Ovary (tissue), 3 donors: ENCODE measurements at regions not wholly inside any gene's neighbourhood (a gene's known extent, or its start where the extent isn't known, plus 50 kb on each side); places are given as distances from the start of the nearest gene placed in this dataset.

ENCODE experiments used
- POLR2A ChIP-seq: fragments of 450-650 bp; IDR thresholded peaks from one replicate; pipeline ENCODE4 v1.6.1; 2017; ENCODE audit warnings: antibody characterized with exemption, mild to moderate bottlenecking, moderate library complexity
- TF ChIP-seq, protein P1 (sequence below), 3 donors: fragments of 450-650 bp in 2 of 3; fragments of 200-600 bp in 1 of 3; IDR thresholded peaks; one replicate each; pipeline versions ENCODE4 v1.5.1 to v1.8.0; 2016 to 2022; ENCODE audit warnings: antibody characterized with exemption in 3 of 3, mild to moderate bottlenecking in 1 of 3
- donor health status: DM: no; HTN: no; CAD: no.

DNA sequence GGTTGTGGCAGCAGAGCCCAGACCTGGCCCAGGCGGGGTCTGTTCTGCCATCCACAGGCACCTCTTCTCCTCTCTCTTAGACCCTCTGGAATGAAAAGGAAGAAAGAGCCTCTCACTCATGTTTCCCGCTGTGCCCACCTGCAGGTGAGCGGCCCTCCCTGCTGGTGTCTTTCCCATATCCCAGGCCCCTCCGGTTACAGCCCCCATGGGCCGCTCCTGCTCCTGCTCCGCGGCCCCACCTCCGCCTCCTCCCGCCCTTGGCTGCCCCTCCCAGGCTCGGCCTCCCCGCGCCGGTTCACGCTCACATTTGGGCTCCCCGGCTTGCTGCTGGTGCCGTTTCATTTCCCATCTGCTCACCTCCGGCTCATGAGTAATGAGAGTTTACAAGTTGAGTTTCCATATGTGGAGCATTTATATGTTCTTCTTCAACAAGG lies 98.7 kb upstream of the SDK2 start:
- TF ChIP-seq, protein P1, sequence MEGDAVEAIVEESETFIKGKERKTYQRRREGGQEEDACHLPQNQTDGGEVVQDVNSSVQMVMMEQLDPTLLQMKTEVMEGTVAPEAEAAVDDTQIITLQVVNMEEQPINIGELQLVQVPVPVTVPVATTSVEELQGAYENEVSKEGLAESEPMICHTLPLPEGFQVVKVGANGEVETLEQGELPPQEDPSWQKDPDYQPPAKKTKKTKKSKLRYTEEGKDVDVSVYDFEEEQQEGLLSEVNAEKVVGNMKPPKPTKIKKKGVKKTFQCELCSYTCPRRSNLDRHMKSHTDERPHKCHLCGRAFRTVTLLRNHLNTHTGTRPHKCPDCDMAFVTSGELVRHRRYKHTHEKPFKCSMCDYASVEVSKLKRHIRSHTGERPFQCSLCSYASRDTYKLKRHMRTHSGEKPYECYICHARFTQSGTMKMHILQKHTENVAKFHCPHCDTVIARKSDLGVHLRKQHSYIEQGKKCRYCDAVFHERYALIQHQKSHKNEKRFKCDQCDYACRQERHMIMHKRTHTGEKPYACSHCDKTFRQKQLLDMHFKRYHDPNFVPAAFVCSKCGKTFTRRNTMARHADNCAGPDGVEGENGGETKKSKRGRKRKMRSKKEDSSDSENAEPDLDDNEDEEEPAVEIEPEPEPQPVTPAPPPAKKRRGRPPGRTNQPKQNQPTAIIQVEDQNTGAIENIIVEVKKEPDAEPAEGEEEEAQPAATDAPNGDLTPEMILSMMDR (IDR thresholded peaks at IDR 0.05) = no peak
- TF ChIP-seq POLR2A = no peak
